ENCODE measurements at regions not wholly inside any gene's neighbourhood (a gene's known extent, or its start where the extent isn't known, plus 50 kb on each side); places are given as distances from the start of the nearest gene placed in this dataset.

DNA sequence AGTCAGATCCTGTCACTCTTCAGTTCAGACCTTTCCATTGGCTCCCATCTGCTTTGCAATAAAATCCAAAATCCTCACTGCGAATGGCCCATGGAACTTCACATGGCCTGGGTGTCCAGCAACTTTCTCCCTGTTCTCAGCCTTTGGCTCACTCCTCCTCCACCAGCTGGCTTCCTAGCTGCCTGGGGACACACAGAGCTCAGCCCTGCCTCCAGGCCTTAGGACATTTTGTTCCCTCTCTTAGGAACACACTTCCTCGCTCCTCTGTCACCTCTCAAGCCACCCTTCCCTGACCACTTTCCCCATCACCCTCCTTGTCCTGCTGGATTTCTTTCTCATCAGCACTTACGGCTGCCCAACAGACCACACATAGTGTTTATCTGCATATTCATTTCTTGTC lies 419.6 kb downstream of the MED13L start:
- DNase-seq (ENCODE audit: low read depth, low spot score): no peak

GRCh38 chr12:115857160-115857920 lies 420.2 kb downstream of the MED13L start:
- DNase-seq (ENCODE audit: low read depth, low spot score): no peak

GRCh38 chr12:115852054-115852453 lies 425.4 kb downstream of the MED13L start:
- no peak for DNase-seq (ENCODE audit: low read depth, low spot score)

- no peak for DNase-seq (ENCODE audit: low read depth, low spot score)
These were observed 426.5 kb downstream of the MED13L start for GRCh38 chr12:115850957-115851356.

DNA sequence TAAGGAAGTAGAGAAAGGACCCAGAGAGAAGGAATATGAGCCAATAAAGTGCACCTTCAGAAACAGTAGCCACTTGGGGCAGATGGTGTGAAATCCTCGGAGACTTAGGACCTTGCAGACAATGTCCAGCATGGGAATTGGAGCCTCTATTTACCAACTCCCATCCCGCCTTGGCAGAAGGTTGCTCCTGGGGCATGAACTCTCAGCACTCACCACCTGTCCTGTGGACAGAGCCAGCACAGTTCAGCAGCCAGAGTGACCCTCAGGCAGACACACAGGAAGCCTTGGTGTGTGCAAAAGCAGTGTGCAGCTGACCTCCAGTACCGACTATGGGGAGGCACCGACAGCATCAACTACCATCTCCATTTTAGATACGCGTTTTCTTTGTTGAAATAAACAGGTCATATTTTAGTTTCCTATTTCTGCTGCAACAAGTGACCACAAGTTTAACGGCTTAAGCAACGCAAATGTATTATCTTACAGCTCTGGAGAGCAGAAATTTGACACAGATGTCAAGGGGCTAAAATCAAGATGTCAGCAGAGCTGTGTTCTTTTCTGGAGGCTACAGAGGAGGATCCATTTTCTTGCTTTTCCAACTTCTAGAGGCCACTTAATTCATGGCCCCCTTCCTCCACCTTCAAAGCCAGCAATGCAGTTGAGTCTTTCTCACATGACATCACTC lies 428.1 kb downstream of the MED13L start:
- DNase-seq (ENCODE audit: low read depth, low spot score): no peak

- DNase-seq (ENCODE audit: low read depth, low spot score): no peak
These were observed 430.1 kb downstream of the MED13L start for GRCh38 chr12:115847398-115847797.

GRCh38 chr12:115846516-115846915 lies 431.0 kb downstream of the MED13L start:
- no peak for DNase-seq (ENCODE audit: low read depth, low spot score)

DNA sequence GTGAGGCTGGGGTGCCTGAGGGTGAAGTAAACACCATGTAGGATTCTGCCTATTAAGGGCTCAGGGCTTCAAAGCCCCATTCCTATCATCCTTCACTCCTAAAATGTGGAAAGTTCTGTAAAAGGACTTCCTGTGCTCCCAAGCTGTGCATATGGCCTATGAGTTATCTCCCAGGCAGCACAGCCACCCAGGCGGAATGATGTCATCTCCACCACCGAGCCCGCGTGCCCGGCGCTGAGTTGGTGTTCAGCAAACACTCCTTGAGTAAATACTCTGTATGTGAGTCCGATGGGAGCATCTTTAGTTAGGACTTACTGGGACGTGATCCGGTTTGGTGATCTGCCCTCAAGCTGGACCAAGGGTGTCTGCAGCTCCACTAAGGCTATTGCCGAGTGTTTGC lies 437.3 kb downstream of the MED13L start:
- DNase-seq (ENCODE audit: low read depth, low spot score): no peak

DNA sequence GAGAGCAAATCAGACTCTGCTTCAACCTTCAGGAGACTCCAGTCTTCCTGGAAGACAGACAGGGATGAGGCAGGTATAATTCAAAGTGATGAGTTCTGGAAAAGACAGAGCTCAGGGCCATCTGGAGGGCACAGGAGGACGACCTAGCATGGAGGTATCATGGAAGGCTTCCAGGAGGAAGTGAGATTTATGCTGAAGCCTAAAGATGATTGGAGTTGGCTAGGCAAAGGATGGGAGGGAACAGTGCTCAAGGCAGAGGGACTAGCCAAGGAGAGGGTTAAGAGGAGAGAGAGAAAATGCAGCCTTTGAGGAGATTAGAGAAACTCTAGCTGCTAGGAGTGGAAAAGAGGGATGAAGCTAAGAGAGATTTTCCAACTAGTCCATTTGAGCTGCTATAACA lies 438.5 kb downstream of the MED13L start:
- DNase-seq (ENCODE audit: low read depth, low spot score): no peak

DNA sequence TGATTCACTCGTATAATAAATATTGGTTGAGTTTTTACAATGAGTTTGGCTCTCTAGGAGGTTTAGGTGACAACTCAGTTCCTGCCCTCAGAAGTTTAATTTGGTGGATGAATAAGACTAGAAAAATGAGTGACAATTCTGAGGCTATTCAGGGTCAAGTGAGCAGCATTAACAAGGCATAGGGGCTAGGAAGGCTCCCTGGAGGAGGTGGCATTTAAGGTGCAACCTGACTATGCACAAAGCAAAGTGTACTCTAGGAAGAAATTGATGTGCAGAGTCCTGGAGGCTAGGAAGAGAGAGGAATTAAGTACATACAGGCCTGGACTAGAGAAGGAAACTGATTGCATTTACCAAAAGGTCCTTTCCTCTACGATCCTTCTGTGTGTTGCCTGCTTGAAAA lies 440.3 kb downstream of the MED13L start:
- DNase-seq (ENCODE audit: low read depth, low spot score): no peak

DNA sequence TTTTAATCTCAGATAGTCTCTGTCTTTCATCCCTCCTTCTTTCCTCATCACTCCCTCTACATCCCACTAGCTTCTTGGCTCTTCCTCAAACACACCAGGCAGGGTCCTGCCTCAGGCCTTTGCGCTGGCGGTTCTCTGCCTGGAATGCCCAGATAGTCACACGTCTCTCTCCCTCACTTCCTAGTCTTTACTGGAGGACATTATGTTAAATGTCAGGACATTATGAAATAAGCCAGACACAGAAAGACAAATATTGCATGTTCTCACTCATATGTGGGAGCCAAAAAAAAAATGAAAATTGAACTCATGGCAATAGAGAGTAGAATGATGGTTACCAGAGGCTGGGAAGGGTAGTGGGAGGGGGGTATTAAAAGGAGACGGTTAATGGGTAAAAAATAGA lies 442.0 kb downstream of the MED13L start:
- no peak for DNase-seq (ENCODE audit: low read depth, low spot score)

DNA sequence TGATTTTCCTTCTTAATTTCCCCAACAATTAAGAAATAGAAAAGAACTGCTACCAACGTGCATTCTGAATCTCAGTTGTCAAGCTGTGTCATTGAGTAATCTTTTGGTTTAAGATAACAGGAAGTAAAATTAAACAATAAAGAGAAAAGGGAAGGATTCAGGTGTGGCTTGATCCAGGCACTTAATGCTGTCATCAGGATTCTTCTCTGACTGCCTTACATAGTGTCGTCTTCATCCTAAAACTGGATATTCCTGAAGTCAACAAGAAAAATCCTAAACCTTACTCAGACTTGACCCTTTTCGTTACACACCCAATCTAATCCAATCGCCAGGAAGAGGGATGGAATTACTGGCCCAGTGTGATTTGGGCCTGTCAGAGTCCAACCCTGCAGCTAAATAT lies 443.8 kb downstream of the MED13L start:
- DNase-seq (ENCODE audit: low read depth, low spot score): no peak

- no peak for DNase-seq (ENCODE audit: low read depth, low spot score)
These were observed 446.9 kb downstream of the MED13L start for GRCh38 chr12:115830633-115831032.

GRCh38 chr12:115830070-115830469 lies 447.4 kb downstream of the MED13L start:
- no peak for DNase-seq (ENCODE audit: low read depth, low spot score)

DNA sequence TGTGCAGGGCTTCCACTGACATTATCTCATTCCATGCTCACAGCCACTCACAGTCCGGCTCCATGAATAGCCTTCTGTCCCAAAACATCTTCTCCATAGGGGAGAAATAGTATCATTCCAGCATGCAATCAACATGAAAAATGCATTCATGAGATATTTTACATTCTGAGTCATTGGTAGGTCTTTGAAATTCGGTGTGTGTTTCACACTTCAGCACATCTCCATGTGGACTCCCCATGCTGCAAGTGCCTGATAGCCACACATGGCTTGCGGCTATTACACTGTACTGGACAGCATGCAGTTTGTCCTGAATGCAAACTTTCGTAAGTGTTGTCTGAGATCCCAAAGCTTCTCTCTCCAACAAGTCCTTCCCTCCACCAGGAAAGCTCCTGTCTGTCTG lies 449.3 kb downstream of the MED13L start:
- DNase-seq (ENCODE audit: low read depth, low spot score): no peak

- no peak for DNase-seq (ENCODE audit: low read depth, low spot score)
These were observed 452.4 kb downstream of the MED13L start for GRCh38 chr12:115824936-115825602.

DNA sequence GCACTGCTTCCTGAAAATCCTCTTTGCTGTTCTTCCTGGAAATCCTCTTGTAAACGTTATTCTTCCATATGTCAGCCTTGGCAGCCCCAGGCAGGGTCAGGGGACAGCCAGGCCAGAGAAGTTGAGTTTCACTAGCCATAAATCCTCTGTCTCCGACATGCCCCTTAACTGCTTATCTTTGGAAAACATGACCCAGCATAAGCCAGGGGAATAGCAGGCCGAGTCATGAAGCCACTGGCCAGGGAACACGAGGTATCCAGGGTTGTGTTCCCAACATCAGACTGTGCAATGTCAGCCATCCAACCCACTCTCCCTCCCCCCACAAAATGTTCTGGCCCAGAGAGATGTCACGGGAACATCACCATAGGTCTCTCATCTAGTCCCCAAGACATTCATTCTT lies 453.9 kb downstream of the MED13L start:
- DNase-seq (ENCODE audit: low read depth, low spot score): no peak

DNA sequence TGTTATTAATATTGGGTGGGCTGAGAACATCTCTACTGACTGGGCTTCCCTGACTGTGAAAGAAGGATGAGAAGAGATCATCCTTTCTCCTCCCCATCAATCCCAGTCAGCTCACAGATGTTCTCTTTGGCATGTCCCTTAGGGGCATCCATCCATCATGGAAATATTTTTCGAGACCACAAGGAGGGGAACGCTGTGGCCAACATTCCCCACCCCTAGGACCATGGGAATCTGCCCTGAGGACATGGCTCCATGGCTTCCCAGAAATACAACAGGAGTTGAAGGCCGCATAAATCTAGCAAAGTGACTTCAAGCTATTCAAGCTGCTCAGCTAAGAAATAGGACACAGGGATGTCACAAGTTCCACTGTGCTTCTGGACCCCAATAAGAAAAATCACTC lies 456.8 kb downstream of the MED13L start:
- no peak for DNase-seq (ENCODE audit: low read depth, low spot score)

- no peak for DNase-seq (ENCODE audit: low read depth, low spot score)
These were observed 458.5 kb downstream of the MED13L start for GRCh38 chr12:115818973-115819372.

GRCh38 chr12:115817389-115817788 lies 460.1 kb downstream of the MED13L start:
- no peak for DNase-seq (ENCODE audit: low read depth, low spot score)

- DNase-seq (ENCODE audit: low read depth, low spot score): no peak
These were observed 461.6 kb downstream of the MED13L start for GRCh38 chr12:115815924-115816323.

DNA sequence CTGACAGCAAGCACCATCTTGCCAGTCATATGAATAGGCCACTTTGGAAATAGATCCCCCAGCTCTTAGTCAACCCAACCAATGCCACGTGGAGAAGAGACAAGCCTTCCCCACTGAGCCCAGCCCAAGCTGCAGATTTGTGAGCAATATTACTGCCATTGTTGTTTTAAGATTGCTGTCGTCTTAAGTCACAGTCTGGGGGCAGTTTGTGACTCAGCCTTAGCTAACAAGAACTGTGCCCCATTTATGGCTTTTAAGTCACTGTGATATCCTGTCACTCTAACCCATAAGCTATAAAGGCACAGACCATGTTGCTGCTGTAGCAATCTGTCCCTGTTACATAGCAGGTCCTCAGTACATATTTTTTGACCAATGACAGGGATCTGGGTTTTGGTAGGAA lies 464.2 kb downstream of the MED13L start:
- DNase-seq (ENCODE audit: low read depth, low spot score): no peak

DNA sequence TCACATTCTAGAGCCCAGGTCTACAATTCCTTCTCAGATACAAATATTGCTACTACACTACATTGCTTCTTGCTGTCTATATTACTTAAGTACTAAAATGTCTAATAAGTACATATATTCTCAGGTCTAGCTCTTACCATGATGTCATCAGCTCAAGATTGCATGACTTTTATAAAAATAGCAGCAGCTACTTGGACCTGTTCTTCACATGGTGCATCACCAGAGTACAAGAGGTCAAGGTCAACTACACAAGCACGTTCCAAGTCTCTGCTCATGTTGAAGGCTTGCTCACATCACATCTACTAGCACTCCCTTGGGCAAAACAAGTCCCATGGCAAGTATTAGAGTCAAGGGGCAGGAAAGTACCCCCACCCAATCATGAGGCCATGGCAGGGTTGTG lies 465.6 kb downstream of the MED13L start:
- DNase-seq (ENCODE audit: low read depth, low spot score): no peak
